Eye (tissue), 1 donor: ENCODE measurements at regions not wholly inside any gene's neighbourhood (a gene's known extent, or its start where the extent isn't known, plus 50 kb on each side); places are given as distances from the start of the nearest gene placed in this dataset.
"Not testable (repeated sequence)": the region's sequence is repeated elsewhere in the genome, so short reads cannot be mapped to it uniquely, and the experiment has no call there.

Experiments used
- DNase-seq: peaks from one replicate; pipeline ENCODE4 v3.0.0-alpha.2; 2015

- DNase-seq: no peak
Measured at GRCh38 chr5:99035942-99036341, 107.1 kb upstream of the CHD1 start.

DNA sequence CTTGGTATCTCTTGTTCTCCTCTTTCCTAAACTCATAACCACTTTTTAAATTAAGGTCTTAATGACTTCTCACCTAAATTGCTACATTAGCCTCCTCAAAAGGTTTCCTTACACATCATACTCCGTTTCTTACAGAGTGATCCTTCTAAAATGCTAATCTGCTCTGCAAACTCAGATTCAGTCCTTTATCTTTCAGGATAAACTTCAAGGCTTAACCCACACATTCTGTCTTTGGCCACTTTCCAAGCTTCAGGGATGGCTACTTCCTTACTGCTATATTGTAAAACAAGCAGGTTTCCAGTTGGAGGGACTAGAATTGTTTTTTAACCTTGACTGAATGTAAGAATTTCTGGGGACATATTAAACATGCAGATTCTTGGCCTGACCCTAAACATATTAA is 105.5 kb upstream of the CHD1 start:
- DNase-seq: no peak

DNA sequence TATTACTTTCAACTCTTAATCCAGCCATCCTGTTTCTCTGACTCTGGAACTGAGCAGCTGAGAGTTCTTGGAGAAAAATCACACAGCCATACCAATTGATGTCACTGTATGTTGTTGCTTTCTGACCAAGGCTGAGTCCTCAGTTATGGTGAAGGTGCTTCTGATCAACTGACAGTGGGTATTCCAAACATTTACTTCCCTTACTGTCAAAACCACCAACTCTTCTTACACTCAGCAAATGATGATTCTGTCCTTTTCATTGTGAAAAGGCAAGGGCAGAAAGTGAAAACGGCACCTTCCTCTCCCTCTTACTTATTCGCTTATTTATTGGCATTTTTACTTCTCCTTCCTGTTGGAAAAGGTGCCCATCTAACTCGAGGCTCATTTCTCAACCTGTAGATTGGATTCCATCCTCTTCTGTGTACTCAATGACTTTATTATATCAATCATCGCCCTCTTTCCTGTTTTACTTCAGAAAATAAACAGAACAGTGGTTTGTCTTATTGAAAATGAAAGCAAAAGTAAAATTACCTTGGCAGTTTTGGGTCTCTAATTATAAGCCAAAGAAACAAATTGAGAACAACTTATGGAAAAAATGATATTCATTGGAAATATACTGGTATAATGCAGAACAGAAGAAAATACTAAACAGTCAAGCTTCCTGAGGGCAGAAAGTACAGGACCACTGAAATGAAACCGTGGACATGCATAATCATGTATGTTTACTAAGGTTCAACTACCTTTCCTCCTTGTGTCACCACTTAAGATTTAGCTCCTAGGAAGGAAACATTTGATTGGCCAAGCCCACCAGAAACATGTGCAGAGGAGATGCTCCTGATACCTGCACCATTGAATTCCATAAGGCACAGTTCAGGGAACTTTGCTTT is 104.5 kb upstream of the CHD1 start:
- DNase-seq: no peak

DNA sequence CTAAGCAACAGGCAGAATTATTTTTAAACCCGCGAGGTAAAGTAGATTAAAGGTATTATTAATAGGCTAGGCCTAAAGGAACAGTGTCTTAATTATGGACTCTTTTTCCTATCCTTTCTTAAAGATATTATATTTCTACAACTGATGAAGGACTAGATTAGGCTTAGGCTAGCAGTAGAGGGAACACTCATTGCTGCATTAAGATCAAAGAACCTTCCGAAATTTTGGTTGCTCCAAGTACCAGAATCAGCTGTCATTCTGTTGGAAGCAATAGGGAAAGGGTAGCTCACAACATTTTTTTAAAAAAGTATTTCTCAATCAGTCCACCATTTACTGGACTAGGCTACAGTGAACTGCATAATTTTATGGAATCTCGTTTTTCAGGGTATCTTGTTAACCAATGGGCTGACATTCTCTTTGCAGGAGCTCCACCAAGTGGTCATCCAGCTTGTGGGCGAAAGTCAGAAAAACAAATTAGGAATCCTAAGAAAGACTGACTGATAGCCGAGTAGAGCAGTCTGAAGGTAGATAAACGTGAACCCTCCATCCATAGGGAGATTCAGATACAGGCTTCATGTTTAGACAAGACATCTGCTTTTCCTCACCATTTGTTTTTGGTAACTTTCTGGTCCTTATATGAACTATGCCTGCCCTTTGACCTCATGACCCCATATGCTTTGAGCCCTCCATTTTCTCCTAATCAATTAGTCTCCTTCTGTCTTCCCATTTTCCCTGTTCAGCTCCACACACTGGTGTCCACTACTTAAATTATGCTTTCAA is 103.6 kb upstream of the CHD1 start:
- DNase-seq: peak; percentile 76

DNA sequence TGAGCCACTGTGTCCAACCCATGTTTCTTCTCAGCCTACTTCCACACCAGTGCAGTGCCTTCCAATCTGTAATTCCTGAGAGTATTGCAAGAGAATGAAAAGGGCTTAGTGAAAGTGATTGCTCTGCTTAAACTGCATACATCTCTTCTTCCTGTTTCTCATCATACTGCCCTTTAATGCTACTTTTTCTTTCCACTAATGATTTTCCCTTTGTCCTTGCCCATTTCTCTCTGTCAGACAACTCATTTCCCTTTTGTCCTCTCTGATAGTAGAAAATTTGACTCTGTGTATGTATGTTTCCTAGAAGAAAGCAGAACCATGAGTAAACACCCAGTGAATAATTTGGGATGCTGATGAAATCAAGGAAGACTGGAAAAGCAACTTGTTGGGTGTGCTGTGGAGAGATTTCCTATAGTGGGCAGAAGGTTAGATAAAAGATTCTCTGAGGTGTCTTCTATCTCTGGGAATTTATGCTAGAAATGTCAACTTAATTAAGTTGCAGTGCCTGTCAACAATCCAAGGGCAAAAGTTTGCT is 102.2 kb upstream of the CHD1 start:
- DNase-seq: no peak

- DNase-seq: no peak
Measured at GRCh38 chr5:99029172-99029571, 100.4 kb upstream of the CHD1 start.

- not testable (repeated sequence) for DNase-seq
Measured at GRCh38 chr5:99028170-99028569, 99.4 kb upstream of the CHD1 start.

DNA sequence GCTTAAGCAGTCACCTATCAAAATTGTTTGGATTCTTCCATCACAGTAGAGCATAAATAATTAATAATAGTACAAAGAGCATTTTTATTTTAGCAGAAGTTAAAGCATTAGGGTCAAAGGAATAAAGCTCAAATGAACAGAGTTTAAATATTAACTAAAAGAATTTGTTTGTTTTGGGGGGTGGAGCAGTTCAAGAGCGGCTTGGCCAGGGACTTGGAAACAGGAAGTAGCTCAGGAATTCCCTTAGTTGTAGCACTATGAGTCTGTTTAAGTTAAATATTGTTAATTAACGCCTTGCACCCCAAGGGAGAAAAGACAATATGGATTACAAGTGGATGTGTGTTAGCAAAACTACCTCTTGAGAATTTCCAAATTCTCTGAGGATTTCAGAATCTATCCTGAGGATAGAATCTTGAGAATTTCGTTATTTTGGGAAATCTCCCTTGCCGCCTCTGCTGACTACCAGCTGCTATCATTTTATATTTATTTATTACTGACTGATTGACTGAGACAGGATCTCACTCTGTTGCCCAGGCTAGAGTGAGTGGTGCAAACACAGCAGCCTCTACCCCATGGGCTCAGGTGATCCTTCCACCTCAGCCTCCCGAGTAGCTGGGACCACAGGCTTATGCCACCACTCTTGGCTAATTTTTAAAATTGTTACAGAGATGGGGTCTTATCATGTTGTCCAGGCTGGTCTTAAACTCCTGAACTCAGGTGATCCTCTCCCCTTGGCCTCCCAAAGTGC is 96.7 kb upstream of the CHD1 start:
- no peak for DNase-seq

DNA sequence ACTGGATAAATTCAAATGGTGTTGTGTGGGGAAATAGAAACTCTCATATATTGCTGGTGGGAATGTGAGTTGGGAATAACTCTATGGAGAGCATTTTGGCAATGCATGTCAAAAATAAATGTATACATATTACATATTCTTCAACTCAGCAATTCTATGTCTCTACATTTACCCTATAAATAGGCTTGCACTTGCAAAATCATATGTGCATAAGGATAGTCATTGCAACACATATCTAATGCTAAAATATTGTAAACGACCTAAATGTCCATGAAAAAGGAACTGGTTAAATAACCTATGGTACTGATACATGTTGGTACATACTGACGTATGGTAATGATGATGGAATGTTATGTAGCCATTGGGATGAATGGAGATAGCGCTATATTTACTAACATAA is 94.5 kb upstream of the CHD1 start:
- no peak for DNase-seq

GRCh38 chr5:99022250-99022649 is 93.4 kb upstream of the CHD1 start:
- DNase-seq: no peak

DNA sequence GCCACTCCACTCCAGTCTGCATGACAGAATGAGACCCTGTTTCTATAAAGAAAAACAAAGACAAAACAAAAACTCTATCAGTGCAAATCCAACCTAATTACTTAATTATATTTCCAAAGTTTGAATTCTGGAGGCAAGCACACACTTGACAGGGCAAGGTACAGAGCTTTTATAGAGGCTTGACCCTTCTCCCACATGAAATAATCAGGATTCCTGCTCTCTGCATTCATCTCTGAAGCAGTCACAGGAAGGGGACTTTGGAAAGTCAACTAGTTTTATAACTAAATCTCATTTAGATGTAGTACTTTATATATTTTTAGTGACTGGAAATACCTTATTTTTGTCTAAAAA is 91.9 kb upstream of the CHD1 start:
- no peak for DNase-seq

- DNase-seq: no peak
Measured at GRCh38 chr5:99019812-99020697, 91.2 kb upstream of the CHD1 start.

GRCh38 chr5:99019254-99019653 is 90.4 kb upstream of the CHD1 start:
- no peak for DNase-seq

- no peak for DNase-seq
Measured at GRCh38 chr5:99010294-99010693, 81.5 kb upstream of the CHD1 start.

DNA sequence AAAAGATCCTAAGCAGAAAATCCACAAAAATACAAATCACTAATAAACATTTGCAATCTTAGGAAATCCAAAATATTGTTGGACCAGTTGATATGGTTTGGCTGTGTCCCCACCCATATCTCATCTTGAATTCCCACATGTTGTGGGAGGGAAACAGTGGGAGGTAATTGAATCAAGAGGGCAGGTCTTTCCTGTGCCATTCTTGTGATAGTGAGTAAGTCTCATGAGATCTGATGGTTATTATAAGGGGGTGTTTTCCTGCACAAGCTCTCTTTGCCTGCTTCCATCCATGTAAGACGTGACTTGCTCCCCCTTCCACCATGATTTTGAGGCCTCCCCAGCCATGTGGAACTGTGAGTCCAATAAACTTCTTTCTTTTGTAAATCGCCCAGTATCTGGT is 79.2 kb upstream of the CHD1 start:
- DNase-seq: not testable (repeated sequence)

DNA sequence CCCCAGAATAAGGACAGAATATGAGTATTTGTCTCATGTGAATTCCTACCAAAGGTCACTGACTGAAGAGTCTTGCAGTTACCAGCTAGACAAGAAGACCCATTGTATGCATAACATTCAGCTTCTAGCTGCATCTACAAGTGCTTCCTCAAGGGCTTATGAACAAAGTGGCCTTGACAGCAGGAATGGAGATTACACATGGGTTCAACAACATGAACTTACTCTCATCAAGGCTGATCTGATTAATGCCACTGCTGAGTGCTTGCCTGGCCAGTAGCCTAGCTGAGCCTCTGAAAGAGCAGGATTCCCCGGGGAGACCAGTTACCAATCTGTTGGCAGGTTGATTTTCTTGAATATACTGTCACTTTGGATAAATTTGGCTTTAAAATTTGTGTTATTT is 76.7 kb upstream of the CHD1 start:
- peak; percentile 78 for DNase-seq

- DNase-seq: peak; percentile 4
Measured at GRCh38 chr5:99004960-99005359, 76.2 kb upstream of the CHD1 start.

GRCh38 chr5:99000876-99001275 is 72.1 kb upstream of the CHD1 start:
- no peak for DNase-seq

DNA sequence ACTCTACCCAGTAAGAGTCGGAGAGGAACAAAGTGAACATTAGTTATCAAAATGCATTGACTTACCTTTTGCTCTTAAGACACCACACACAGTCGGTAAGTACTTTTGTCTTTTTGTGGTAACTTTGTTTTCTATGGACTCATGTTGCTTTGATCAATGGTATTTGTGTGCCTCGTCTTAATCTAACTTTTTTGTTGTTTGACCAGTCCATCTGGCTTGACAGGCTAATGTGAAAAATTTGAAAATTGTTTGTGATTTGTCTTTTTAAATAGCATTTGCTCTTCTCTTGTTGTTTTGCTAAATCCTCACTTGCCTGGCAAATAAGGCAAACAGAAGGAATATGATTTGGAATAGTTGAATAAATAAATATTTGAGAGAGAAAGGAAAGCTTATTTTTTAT is 71.4 kb upstream of the CHD1 start:
- DNase-seq: no peak

DNA sequence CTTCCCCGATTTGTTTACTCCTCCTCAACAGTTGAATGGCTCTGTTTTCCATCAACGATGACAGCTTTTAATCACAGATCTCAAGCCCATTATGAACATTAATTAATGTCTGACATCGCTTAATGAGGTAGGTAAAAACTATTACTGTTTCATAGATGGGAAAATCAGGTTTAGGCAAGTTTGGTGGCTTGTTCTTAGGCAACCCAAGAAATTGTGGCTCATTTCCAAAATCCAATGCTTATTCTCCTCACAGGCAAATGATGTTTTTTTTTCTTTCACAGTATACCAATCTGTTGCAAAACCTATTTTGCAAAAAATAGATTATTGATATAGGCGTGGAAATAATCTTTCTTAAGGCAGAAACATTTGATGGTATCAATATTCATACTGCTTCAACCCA is 70.8 kb upstream of the CHD1 start:
- no peak for DNase-seq

- DNase-seq: no peak
Measured at GRCh38 chr5:98997000-98997399, 68.2 kb upstream of the CHD1 start.

DNA sequence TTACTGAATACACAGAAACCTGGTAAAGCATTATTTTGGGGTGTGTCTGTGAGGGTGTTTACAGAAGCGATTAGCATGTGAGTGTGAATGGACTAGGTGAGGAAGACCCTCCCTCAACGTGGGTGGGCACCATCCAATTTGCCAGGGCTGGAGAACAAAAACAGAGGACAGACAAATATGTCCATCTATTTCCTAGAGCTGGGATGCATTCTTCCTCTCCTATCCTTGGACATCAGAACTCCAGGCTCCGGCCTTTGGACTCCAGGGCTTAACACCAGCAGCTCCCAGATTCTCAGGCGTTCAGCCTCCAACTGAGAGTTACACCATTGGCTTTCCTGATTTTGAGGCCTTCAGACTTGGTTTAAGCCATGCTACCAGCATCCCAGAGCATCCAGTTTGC is 65.8 kb upstream of the CHD1 start:
- DNase-seq: no peak
